ENCODE measurements at regions not wholly inside any gene's neighbourhood (a gene's known extent, or its start where the extent isn't known, plus 50 kb on each side); places are given as distances from the start of the nearest gene placed in this dataset.

DNA sequence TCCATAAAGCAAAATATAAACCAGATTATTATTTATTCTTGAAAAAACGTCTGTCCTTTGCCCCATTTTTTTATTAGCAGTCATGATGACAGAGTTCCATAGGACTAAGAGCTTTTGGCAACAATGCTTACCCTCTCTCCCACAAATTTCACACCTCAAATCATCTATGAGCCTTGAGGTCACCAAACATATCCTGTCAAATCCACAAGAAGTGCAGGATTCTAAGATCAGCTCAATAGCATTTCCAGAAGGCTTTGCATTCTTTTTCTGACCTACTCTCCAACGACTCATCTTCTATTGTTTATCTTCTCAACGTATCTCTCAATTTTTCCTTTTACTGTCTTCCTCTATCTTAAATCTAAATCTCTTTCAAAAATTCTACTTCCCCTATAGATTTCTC is 619.1 kb upstream of the BCHE start:
- Histone ChIP-seq H3K4me1 (ENCODE audit: insufficient read depth, low read length) (peaks cover 25% of the 10 kb centered on the region), H3K9me2 (replicated peaks; ENCODE audit: low read length) (no peaks in the 10 kb centered on the region), H2AFZ (ENCODE audit: low read length) (no peak overlapping the region; the same call in 1 of the 2 replicates), H3K9ac (ENCODE audit: low read length) (no peak overlapping the region), H4K20me1 (ENCODE audit: low read length) (no peaks in the 10 kb centered on the region), H3F3A (ENCODE audit: low read length, unreplicated experiment) (no peaks in the 10 kb centered on the region), H3K27me3 (ENCODE audit: low read length) (no peaks in the 10 kb centered on the region), H3K9me3 (ENCODE audit: low read length) (no peaks in the 10 kb centered on the region), H3K36me3 (ENCODE audit: low read depth, low read length) (no peaks in the 10 kb centered on the region), H3K4me2 (ENCODE audit: low read length) (peak overlapping the region; percentile 39), H3K27ac (ENCODE audit: low read length) (peak overlapping the region; percentile 48), H3K4me3 (ENCODE audit: low read length) (no peak overlapping the region), H3K79me2 (ENCODE audit: low read length) (no peaks in the 10 kb centered on the region)
- ChIA-PET POLR2A (ENCODE audit: unreplicated experiment) (no interaction called here), CTCF (no interaction called here)
- BruUV-seq (replicated peaks), result no TSS peak
- peak; percentile 73 for ATAC-seq
- intact Hi-C loops (cut with micrococcal nuclease), result no loop called here
- TF ChIP-seq EZH2 (IDR thresholded peaks at IDR 0.05; ENCODE audit: low read length, unreplicated experiment) (no peak), EZH2phosphoT487 (IDR thresholded peaks at IDR 0.05; ENCODE audit: borderline replicate concordance, low read length) (no peak)
- TF ChIP-seq, protein P1, sequence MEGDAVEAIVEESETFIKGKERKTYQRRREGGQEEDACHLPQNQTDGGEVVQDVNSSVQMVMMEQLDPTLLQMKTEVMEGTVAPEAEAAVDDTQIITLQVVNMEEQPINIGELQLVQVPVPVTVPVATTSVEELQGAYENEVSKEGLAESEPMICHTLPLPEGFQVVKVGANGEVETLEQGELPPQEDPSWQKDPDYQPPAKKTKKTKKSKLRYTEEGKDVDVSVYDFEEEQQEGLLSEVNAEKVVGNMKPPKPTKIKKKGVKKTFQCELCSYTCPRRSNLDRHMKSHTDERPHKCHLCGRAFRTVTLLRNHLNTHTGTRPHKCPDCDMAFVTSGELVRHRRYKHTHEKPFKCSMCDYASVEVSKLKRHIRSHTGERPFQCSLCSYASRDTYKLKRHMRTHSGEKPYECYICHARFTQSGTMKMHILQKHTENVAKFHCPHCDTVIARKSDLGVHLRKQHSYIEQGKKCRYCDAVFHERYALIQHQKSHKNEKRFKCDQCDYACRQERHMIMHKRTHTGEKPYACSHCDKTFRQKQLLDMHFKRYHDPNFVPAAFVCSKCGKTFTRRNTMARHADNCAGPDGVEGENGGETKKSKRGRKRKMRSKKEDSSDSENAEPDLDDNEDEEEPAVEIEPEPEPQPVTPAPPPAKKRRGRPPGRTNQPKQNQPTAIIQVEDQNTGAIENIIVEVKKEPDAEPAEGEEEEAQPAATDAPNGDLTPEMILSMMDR (conservative IDR thresholded peaks at IDR 0.05; ENCODE audit: low read depth, low read length), result no peak
- peak; percentile 67 for DNase-seq

DNA sequence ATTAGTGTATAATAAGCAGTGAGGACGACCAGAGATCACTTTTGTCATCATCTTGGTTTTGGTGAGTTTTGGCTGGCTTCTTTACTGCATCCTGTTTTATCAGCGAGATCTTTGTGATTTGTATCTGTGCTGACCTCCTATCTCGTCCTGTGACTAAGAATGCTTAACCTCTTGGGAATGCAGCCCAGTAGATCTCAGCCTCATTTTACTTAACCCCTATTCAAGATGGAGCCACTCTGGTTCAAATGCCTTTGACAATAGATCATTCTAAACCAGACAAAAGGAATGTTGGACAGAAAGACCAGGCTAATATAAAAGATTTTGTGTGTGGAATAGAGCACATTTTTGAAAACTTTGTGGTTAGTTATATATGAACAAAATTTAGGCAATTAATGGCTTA is 618.5 kb upstream of the BCHE start:
- ChIA-PET CTCF (no interaction called here), POLR2A (ENCODE audit: unreplicated experiment) (no interaction called here)
- ATAC-seq (peak; percentile 35; the same call in 1 of the 2 replicates), DNase-seq (peak; percentile 66)
- peak overlapping the region; percentile 21; the same call in 1 of the 2 replicates for H2AFZ ChIP-seq (ENCODE audit: low read length)
- peak overlapping the region; percentile 48 for H3K27ac ChIP-seq (ENCODE audit: low read length)
- TF ChIP-seq EZH2phosphoT487 (IDR thresholded peaks at IDR 0.05; ENCODE audit: borderline replicate concordance, low read length), result no peak
- TF ChIP-seq, protein P1 (conservative IDR thresholded peaks at IDR 0.05; ENCODE audit: low read depth, low read length), result no peak
- no peak for TF ChIP-seq EZH2 (IDR thresholded peaks at IDR 0.05; ENCODE audit: low read length, unreplicated experiment)
- H3K9ac ChIP-seq (ENCODE audit: low read length), result no peak overlapping the region
- no peaks in the 10 kb centered on the region for H3F3A ChIP-seq (ENCODE audit: low read length, unreplicated experiment)
- no TSS peak for BruUV-seq (replicated peaks)
- peaks cover 25% of the 10 kb centered on the region for H3K4me1 ChIP-seq (ENCODE audit: insufficient read depth, low read length)
- no peaks in the 10 kb centered on the region for H3K79me2 ChIP-seq (ENCODE audit: low read length)
- no peaks in the 10 kb centered on the region for H3K9me3 ChIP-seq (ENCODE audit: low read length)
- no peaks in the 10 kb centered on the region for H3K9me2 ChIP-seq (replicated peaks; ENCODE audit: low read length)
- no peaks in the 10 kb centered on the region for H3K36me3 ChIP-seq (ENCODE audit: low read depth, low read length)
- no peaks in the 10 kb centered on the region for H4K20me1 ChIP-seq (ENCODE audit: low read length)
- peak overlapping the region; percentile 39 for H3K4me2 ChIP-seq (ENCODE audit: low read length)
- no peaks in the 10 kb centered on the region for H3K27me3 ChIP-seq (ENCODE audit: low read length)
- intact Hi-C loops (cut with micrococcal nuclease), result no loop called here
- H3K4me3 ChIP-seq (ENCODE audit: low read length), result no peak overlapping the region

DNA sequence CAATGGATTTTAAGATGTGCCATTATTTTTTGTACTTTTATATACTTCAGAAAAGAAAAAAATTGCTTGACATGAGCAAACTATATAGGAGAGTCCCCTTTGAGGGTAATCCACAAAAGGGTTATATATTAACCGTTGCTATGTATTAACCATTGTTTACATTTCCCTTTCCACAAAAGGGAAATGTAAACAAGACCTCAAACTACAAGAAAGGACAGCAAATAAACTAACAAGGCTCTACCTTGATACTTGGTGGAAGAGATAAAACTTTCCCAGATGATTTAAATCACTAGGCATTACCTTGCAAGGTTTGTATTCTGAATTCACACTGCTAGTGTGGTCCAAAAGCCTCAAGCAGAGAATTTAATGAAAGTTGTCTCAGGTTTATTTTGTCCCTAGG is 616.3 kb upstream of the BCHE start:
- POLR2A ChIA-PET (ENCODE audit: unreplicated experiment), result no interaction called here
- H3K9ac ChIP-seq (ENCODE audit: low read length), result no peak overlapping the region
- no peak for TF ChIP-seq EZH2 (IDR thresholded peaks at IDR 0.05; ENCODE audit: low read length, unreplicated experiment)
- no peak for TF ChIP-seq EZH2phosphoT487 (IDR thresholded peaks at IDR 0.05; ENCODE audit: borderline replicate concordance, low read length)
- TF ChIP-seq, protein P1 (conservative IDR thresholded peaks at IDR 0.05; ENCODE audit: low read depth, low read length), result no peak
- H3K27ac ChIP-seq (ENCODE audit: low read length), result no peak overlapping the region
- H3K4me1 ChIP-seq (ENCODE audit: insufficient read depth, low read length), result peaks cover 25% of the 10 kb centered on the region
- no peaks in the 10 kb centered on the region for H3K27me3 ChIP-seq (ENCODE audit: low read length)
- no peaks in the 10 kb centered on the region for H3K9me3 ChIP-seq (ENCODE audit: low read length)
- no peak for DNase-seq
- no peaks in the 10 kb centered on the region for H3K36me3 ChIP-seq (ENCODE audit: low read depth, low read length)
- H3K79me2 ChIP-seq (ENCODE audit: low read length), result no peaks in the 10 kb centered on the region
- CTCF ChIA-PET, result no interaction called here
- no peak overlapping the region for H3K4me3 ChIP-seq (ENCODE audit: low read length)
- no peak overlapping the region for H2AFZ ChIP-seq (ENCODE audit: low read length)
- H4K20me1 ChIP-seq (ENCODE audit: low read length), result no peaks in the 10 kb centered on the region
- ATAC-seq, result no peak
- no TSS peak for BruUV-seq (replicated peaks)
- no peak overlapping the region for H3K4me2 ChIP-seq (ENCODE audit: low read length)
- H3K9me2 ChIP-seq (replicated peaks; ENCODE audit: low read length), result no peaks in the 10 kb centered on the region
- intact Hi-C loops (cut with micrococcal nuclease), result no loop called here
- H3F3A ChIP-seq (ENCODE audit: low read length, unreplicated experiment), result no peaks in the 10 kb centered on the region
